ENCODE measurements at regions not wholly inside any gene's neighbourhood (a gene's known extent, or its start where the extent isn't known, plus 50 kb on each side); places are given as distances from the start of the nearest gene placed in this dataset.
"Not testable (repeated sequence)": the region's sequence is repeated elsewhere in the genome, so short reads cannot be mapped to it uniquely, and the experiment has no call there.

DNA sequence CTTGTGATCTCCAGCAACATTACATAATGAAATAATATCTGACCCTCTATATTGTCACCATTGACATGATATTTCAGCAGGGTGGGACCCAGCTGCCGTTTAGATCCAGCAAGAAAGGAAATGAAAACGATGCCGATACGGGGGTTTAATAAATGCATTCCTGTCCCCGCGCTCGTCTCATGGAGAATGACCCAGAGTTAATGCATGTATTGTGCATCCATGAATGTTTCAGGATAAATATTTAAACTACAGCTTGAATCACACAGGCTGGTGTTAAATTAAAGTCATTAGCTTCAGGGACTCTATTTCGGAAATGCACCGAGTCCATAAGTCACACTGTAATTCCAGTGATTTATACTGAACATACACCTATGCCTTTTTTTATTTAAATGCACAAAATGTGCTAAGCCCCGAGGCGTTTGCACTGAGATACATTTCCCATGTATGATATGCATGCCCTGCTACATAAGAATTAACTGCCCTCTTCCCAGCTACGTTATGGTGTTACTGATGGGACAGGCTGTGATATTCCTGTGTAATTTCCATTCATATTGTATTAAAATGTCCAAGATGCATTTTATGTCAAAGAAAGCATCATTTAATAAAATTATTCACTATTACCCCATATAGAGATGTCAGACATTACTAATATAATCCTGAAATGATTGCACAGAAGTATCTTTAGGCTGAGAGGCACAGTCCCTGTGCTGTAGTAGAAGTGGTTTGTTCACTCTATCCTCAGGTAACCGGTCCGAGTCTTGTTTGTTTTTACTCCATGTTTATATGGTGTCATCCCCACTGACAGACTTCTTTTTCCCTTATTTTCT is 109.3 kb upstream of the ZNF516 start:
- no peak for DNase-seq

DNA sequence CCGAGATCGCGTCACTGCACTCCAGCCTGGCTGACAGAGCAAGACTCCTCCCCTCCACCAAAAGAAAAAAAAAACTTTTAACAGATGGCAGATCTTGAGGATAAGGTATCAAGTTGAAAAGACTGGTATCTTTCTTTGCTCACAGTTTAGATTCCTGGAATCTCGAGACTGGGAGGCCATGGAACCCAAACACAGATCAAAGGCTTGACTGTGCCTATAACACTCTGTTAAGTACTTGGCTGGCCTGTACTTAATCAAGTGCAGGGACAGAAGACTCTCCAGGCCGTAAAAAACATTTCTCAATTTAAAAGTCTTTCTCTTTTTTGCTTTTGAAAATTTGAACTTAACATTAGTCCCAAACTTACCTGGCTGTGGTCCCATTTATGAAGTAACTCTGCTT is 107.1 kb upstream of the ZNF516 start:
- DNase-seq = no peak

DNA sequence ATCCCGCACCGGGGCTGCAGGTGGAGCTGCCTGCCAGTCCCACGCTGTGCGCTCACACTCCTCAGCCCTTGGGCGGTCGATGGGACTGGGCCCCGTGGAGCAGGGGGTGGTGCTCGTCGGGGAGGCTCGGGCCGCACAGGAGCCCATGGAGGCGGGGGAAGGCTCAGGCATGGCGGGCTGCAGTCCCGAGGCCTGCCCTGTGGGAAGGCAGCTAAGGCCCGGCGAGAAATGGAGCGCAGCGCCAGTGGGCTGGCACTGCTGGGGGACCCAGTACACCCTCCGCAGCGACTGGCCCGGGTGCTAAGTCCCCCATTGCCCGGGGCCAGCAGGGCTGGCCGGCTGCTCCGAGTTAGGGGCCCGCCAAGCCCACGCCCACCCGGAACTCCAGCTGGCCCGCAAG is 105.0 kb upstream of the ZNF516 start:
- not testable (repeated sequence) for DNase-seq

DNA sequence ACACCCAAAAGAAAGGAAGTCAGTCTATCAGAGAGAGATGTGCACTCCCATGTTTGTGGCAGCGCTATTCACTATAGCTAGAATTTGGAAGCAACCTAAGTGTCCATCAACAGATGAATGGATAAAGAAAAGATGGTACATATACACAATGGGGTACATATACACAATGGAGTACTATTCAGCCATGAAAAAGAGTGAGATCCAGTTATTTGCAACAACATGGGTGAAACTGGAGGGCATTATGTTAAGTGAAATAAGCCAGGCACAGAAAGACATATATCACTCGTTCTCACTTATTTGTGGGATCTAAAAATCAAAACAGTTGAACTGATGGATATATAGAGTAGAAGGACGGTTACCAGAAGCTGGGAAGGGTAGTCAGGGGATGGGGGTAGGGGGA is 99.9 kb upstream of the ZNF516 start:
- DNase-seq = no peak

DNA sequence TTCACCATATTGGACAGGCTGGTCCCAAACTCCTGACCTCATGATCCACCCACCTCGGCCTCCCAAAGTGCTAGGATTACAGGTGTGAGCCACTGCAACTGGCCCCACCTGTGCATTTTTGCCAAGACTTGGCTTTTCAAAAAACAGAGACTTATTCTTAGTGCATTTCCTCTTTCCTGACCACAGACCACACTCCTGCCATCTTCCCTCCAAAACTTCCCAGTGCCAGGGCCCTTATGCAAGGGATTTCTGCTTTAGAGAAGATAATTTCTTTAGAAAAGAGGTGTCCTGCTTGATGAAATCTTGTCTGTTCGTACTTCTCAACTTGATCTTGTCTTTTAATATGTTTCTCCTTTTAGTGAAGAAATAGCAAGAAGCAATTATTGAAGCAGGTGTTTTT is 98.8 kb upstream of the ZNF516 start:
- no peak for DNase-seq

DNA sequence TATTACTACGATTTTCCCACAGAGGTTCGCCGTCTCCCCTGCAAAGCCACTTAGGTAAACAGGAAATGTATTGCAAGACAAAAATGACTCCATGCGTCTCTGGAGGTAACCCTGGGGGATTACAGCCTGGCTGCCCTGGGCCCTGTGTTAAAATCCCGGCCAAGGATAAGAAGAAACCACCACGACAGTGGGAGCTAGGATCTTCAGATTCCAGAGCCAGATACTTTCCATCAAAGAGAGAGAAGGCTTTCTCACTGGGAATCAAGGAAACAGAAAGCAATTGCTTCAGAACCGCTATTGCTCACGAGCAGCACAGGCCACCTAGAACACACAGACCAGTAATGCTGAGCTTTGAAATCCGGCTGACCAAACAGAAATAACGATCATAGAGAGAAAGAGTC is 97.9 kb upstream of the ZNF516 start:
- DNase-seq = no peak

DNA sequence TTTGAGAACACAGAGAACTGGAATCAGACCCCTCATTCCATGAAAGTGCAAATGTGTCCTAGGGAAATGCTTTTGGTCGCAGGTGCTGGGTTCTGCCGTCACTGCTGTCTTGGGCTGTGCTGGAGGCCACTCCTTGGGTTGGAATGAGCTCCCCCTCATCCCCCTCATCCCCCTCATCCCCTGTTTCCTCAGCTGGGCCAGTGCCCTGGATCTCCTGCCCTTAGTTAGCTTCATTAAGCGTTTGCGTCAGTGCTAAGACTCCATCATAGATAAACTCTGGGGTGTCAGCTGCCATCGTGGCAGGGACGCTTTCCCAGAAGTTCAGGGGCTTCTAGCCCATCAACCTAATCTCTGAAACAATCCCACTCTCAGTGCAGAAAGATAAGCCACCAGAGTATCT is 97.1 kb upstream of the ZNF516 start:
- no peak for DNase-seq

DNA sequence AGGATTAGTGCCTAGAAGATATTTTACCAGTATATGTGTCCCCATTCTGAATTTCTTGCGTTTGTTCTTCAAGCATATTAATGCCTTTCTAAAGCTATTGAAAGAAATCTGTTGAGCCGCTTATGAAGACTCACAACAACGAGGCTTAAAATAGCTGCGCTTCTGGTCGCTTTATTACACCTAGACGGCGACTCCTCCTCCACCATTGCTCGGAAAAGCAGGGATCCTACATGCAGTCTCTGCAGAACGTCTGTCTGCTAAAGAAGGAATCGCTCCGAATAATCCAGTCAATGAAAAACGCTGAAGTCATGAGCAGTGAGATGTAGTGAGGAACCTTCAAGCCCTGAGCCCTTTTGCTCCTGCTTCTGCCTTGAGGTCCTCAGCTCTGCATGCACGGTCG is 94.8 kb upstream of the ZNF516 start:
- DNase-seq = no peak

DNA sequence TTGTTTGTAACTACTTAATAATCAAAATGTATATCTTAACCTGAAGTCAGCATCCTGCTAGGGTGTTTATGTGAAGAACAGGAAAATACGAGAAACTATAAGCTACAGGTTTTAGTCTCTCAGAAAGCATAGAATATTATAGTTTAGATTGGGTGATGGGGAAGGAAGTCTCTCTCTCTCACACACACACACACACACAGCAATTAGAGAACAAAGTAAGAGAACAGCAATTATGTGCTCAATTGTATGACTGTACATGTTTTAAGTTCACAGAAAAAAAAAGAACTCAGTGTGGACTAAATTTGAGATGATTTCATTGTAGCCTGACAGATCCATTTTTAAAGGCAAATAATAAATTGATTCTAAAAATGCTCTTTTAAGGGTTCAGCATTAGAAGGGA is 94.3 kb upstream of the ZNF516 start:
- no peak for DNase-seq

DNA sequence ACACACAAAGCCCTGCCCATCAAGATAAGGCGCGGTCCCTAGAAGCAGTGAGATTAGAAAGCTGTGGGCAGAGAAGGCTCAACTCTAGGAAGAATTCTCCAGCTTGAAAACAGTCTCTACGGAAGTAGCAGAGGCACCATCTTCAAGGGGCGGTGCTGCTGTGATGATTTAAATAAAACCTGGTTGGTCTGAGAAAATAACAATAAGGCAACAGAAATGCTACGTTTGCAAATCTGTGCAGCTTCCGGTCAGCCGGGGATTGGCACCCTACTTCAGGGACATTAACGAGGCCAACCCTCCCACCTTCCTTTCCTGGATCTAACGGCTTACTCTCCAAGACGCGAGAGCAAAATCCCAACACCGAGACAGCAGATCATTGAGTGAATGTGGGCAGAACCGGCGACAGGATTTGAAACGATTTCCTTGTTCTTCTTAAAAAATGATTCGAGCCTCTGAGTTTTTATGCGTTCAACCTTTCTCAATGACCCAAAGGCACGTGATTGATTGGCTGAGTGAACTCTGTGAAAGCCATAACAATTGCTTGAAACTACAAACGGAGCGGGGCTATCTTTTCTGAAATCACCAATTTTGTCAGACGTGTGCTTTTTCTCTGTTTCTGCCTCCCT is 93.7 kb upstream of the ZNF516 start:
- DNase-seq = no peak

DNA sequence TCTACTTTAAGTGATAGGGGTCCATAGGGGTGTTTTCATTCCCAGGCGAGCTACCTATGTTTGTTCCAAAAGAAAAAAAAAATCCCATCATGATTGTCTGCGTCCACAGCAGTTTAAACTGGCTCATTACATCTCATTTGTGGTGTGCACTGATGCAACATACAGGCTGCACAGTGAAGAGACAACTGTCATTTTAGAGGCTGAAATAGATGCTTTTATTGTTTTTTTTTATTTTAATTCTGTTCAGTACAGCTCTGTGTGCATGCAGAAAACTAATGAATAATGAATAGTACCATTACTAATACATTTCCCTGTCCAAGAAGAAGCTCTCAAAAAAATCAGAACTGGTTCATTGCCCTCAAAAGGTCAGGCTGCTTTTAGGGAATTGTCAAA is 92.8 kb upstream of the ZNF516 start:
- no peak for DNase-seq

DNA sequence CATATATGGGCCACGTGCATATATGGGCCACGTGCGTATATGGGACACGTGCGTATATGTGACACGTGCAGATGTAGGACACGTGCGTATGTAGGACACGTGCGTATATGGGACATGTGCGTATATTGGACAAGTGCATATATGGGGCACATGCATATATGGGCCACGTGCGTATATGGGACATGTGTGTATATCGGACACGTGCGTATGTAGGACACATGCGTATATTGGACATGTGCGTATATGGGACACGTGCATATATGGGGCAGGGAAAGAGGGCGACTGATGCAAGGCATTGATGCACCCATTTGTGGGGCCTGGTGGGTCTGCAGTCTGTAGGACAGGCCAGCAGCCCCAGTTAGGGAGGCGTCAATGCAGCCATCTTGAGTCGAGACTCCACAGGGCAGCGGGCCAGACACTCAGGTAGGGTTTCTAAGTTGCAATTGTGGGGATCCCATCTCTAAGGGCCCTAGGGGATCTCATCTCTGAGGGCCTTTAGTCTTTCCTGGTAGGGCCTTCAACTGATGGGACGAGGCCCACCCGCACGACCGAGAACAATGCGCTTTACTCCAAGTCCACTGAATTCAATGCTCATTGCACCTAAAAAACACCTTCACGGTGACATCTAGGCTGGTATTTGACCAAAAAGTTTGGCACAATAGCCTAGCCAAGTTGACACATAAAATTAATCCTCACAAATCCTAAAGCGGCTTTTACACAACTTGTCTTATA is 92.3 kb upstream of the ZNF516 start:
- no peak for DNase-seq

DNA sequence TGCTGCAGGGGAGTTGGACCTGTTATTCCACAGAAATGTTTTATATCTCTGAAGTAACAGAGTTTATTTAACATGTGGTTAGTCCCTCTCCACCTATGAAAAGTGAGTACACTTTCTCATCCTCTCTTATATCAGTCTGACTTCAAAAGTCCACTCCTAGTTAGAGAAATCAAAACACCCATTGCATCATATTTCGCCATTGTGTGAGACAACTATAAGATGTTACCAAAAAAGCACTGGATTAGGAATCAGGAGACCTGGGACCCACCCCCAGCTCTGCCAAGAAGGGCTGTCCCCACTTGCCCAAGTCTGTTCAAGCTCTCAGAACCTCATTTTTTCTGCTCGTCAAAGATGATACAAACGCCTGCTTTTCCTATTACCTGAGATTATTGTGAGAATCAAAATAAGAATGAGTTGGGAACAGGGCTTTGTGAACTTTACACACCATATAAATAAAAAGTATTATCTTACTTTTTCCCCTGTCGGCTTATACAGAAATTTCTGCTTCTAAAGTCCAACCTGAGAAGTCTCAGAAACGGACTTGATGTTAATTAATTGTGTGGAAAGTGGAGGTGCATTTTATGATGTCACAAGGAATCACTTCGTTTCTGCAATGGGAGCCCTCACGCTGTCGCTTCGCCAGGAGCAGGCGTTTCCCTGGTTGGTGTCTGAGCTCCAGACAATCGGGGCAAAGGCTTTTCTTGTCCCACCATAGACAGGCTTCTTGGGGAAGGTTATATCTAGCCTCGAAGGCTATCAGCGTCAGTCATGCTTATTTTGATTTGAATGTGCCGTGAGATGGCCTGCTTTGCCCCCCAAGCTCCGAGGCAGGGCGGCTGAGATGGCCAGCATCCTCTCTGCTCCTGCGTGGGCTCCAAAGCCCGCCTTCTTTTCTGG is 89.6 kb upstream of the ZNF516 start:
- DNase-seq = no peak

DNA sequence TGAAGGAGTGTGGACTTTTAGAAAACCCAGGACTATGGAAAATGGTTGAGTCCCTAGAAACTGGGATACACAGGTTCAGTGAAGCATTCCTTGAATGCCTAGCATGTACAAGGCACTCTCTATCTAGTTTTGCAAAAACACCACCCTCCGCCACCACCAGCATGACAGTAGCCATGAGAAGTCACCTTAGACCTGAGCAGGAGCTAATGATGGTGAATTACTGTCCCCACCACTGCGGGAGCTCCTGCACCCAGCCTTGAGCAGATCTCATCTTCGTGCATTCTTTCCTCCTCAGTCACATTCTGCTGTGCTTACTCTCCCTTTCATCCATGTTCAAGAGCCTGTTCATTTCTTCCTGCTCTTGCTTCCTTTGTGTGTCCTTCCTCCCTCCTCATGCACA is 86.2 kb upstream of the ZNF516 start:
- no peak for DNase-seq

DNA sequence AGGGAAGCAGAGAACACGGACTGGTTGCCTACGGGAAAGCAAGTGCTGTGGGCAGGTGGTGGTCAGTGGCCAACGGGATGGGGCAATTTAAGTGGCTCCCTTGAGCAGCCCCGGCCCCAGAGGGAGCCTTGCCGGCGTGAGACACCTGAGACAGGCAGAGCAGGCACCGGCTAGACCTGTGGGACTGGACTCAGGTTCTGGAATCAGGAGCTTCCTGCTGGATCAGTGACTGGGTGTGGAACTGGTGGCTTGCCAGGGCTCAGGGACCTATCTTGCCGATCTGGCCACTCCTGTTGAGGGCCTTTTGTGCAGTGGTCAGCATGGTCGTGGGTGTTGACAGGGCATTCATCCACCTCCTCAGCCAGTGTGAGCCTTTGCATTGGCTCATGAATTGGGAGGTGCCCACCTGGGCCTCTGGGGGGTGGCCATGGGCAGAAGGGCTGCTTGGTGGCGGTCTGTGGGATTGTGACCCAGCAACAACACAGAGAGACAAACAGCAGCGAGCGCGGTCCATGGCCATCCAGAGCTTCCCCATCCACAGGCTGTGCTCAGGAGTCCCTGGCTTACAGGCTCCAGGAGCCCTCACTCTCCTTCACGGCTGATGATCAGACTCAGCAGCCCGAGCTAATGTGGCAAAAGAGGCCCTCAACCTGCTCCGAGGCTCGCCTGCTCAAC is 85.4 kb upstream of the ZNF516 start:
- no peak for DNase-seq

DNA sequence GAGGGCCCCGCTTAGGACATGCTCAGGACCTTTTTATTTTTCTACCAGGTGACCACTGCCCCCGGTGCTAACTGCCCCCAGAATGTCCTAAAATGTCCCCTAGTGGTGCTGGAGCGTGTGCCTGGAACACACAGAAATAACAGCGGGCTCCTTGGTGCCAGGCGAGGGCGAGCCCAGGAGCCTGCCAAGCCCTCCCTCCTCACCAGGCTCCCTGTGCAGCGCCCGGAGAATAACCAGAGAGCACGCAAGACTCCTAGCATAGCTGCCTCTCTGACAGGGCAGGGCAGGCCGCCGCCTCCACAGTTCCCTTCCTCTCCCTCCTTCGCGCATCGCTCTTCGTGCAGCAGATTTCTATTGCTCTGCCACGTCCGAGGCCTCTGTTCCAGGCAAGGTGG is 84.3 kb upstream of the ZNF516 start:
- DNase-seq = no peak

DNA sequence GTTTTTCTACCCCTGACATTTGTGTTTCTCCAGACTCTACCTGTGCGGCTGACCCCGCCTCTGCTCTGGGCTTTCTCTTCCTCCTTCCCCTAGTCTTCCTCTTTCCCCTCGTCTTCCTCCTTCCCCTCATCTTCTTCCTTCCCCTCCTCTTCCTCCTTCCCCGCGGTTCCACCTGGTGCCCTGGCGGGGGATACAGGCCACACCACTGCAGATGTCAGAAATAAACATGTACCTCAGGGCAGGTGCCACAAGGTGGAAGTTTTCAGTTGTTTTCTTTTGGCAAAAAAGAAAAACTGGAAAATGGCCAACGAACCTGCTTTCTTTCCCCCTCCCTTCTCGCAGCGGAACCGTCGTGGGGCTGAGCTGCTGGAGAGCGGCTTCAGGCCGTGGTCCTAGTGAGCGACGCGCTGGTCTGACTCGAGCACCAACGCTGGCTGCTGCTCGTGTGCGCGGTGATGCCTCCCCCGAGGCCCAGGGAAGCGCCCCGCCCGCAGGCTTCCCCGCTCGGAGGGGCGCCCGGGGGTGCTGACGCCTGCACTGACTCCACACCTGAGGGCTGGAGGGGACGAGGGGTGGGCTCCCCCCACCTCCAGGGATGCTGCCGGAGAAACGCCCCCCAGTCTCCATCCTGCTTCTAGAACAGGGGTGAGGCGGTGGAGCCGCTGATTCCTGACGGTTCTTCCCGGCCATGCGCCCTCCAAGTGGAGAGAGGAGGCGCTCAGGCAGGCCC is 83.7 kb upstream of the ZNF516 start:
- DNase-seq = no peak

DNA sequence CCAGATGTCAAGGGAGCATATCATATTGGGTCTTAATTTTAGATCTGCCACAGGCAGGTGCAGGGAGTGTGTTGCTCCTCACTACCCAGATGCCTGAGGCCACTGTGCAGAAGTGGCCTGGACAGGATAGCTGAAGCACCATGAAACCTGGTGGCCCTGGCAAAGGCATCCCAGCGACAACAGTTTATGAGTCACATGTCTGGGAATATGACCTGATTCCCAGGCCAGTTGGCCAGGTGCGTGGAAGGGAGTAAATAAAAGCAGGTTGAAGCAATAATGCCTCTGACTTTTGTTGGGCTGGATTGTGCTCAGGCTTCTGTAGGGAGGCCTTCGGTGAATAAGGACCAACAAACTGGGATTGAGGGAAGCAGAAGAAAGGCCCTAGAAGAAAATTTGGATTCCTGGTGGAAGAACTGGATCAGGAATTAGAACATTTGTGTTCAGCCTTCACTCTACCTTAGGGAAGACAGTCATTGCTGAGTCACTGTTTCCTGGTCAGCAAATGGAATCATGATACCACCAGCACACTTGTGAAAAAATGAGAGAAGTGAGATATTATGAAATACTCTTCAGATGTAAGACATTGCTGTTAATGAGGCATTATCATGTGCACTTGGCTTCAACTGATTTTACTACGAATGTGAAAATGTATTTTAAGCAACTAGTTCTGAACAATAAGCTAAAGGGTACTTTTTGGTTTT is 78.4 kb upstream of the ZNF516 start:
- DNase-seq = no peak

DNA sequence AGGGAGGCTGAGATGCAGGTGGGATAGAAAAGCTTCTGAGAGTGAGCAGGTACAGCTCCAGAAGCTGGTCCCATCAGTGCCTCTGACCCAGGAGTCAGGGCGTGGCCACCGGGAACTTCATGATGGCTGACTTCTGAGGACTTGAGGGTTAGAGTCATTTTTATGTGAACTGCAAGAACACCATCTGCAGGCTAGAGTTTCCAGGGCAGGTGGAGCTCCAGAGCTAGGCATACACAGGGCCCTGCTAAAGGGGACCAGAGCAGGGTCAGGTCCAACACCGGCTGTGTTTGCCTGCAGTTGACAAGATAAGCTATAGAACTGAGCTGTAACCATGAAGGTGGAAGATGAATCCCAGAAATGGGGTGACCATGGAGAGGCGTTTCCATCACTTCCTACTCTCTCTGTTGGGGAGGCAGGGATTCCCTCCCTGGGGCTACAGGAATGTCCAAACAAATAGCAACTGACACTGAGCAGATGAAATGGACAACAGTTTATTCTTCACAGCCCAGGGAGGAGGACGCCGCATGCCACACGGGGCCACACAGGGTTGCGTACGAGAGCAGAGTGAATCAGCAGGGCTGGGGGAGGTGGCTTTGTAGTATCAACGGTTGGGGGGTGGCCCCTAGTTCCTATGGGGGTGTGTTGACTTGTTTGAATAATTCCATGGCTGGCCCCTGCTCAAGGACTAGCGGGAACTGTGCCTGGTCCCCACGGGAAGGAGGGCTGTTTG is 77.6 kb upstream of the ZNF516 start:
- DNase-seq = no peak

DNA sequence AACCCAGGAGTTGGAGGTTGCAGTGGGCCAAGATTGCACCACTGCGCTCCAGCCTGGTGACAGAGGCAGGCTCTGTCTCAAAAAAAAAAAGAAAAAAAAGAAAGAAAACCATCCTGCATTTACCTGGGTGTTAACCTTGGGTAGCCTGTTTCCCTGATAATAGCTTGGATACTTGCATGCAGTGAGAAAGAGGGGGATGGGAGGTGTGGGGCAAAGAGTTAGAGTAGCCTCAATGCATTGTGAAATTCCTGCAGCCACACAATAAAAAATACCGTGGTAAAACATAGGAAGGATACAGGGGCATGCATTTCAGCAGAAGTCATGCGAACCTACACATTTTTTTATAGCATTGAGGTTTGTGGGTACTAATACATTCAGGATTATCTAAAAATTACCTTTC is 76.6 kb upstream of the ZNF516 start:
- no peak for DNase-seq
